HG02840 (cell line): ENCODE measurements at regions not wholly inside any gene's neighbourhood (a gene's known extent, or its start where the extent isn't known, plus 50 kb on each side); places are given as distances from the start of the nearest gene placed in this dataset.

Source experiments
- ATAC-seq: cut with Tn5 transposase; IDR thresholded peaks from one replicate; pipeline ENCODE4 v1.9.1; 2021; ENCODE audit warnings: mild to moderate bottlenecking, moderate library complexity, moderate number of reproducible peaks; ENCODE audit not compliant: unreplicated experiment, low FRiP score

GRCh38 chr7:47149208-47149839, 432.6 kb downstream of the TNS3 start:
- ATAC-seq, result no peak

- ATAC-seq, result no peak
Observed at GRCh38 chr7:47148536-47149207, 433.2 kb downstream of the TNS3 start.

- no peak for ATAC-seq
Observed at GRCh38 chr7:47147213-47147631, 434.7 kb downstream of the TNS3 start.

- no peak for ATAC-seq
Observed at GRCh38 chr7:47145982-47146381, 435.9 kb downstream of the TNS3 start.

GRCh38 chr7:47145186-47145725, 436.7 kb downstream of the TNS3 start:
- ATAC-seq, result no peak

- no peak for ATAC-seq
Observed at GRCh38 chr7:47143339-47143738, 438.6 kb downstream of the TNS3 start.

GRCh38 chr7:47142867-47143175, 439.1 kb downstream of the TNS3 start:
- ATAC-seq, result no peak

- ATAC-seq, result no peak
Observed at GRCh38 chr7:47142169-47142866, 439.6 kb downstream of the TNS3 start.

GRCh38 chr7:47132471-47132870, 449.4 kb downstream of the TNS3 start:
- ATAC-seq, result no peak

GRCh38 chr7:47128700-47129099, 453.2 kb downstream of the TNS3 start:
- no peak for ATAC-seq

- no peak for ATAC-seq
Observed at GRCh38 chr7:47125529-47125928, 456.4 kb downstream of the TNS3 start.

GRCh38 chr7:47119261-47119865, 462.5 kb downstream of the TNS3 start:
- no peak for ATAC-seq

- ATAC-seq, result no peak
Observed at GRCh38 chr7:47104206-47104549, 477.7 kb downstream of the TNS3 start.

GRCh38 chr7:47103498-47104205, 478.3 kb downstream of the TNS3 start:
- ATAC-seq, result no peak

- no peak for ATAC-seq
Observed at GRCh38 chr7:47102331-47102841, 479.5 kb downstream of the TNS3 start.

- ATAC-seq, result no peak
Observed at GRCh38 chr7:47100817-47101435, 481.0 kb downstream of the TNS3 start.

- ATAC-seq, result no peak
Observed at GRCh38 chr7:47100148-47100816, 481.6 kb downstream of the TNS3 start.

- ATAC-seq, result no peak
Observed at GRCh38 chr7:47097431-47097830, 484.5 kb downstream of the TNS3 start.

GRCh38 chr7:47095946-47096345, 486.0 kb downstream of the TNS3 start:
- no peak for ATAC-seq

GRCh38 chr7:47094462-47094861, 487.4 kb downstream of the TNS3 start:
- no peak for ATAC-seq
